AG09309 (cell line): ENCODE measurements at regions not wholly inside any gene's neighbourhood (a gene's known extent, or its start where the extent isn't known, plus 50 kb on each side); places are given as distances from the start of the nearest gene placed in this dataset.

Experiments used
- DNase-seq: peaks from one replicate; pipeline ENCODE4 v3.0.0-alpha.2; 2010; ENCODE audit warnings: low read depth
- H3K4me3 ChIP-seq: 2 replicates; pipeline ENCODE4 v1.5.1; 2011; ENCODE audit warnings: mild to moderate bottlenecking, low read depth, low read length, moderate library complexity; ENCODE audit not compliant: control insufficient read depth
- CTCF ChIP-seq: IDR thresholded peaks from 2 replicates; pipeline ENCODE4 v1.5.1; 2011; ENCODE audit warnings: mild to moderate bottlenecking, low read depth, low read length, inconsistent platforms; ENCODE audit not compliant: insufficient read depth, control insufficient read depth; ENCODE audit errors: missing control alignments

- no peak for DNase-seq
- TF ChIP-seq CTCF, result no peak
- H3K4me3 ChIP-seq, result no peak overlapping the region
These were observed 118.0 kb upstream of the PLPPR4 start for GRCh38 chr1:99146129-99146848.

GRCh38 chr1:99149952-99150351 is 114.3 kb upstream of the PLPPR4 start:
- no peak for DNase-seq
- TF ChIP-seq CTCF, result no peak
- H3K4me3 ChIP-seq, result no peak overlapping the region

GRCh38 chr1:99152132-99152531 is 112.2 kb upstream of the PLPPR4 start:
- no peak for TF ChIP-seq CTCF
- no peak for DNase-seq
- H3K4me3 ChIP-seq, result no peak overlapping the region

- TF ChIP-seq CTCF, result no peak
- H3K4me3 ChIP-seq, result no peak overlapping the region
- DNase-seq, result no peak
These were observed 100.6 kb upstream of the PLPPR4 start for GRCh38 chr1:99163671-99164070.

- TF ChIP-seq CTCF, result no peak
- no peak for DNase-seq
These were observed 93.8 kb upstream of the PLPPR4 start for GRCh38 chr1:99170516-99170915.

GRCh38 chr1:99171184-99171813 is 93.0 kb upstream of the PLPPR4 start:
- no peak for TF ChIP-seq CTCF
- H3K4me3 ChIP-seq, result no peak overlapping the region
- DNase-seq, result no peak

More at GRCh38 chr1:99170516-99170915, 93.8 kb upstream of the PLPPR4 start:
- H3K4me3 ChIP-seq, result no peak overlapping the region

GRCh38 chr1:99173282-99173681 is 91.0 kb upstream of the PLPPR4 start:
- no peak overlapping the region for H3K4me3 ChIP-seq
- peak; percentile 50 for DNase-seq
- no peak for TF ChIP-seq CTCF
